ENCODE measurements at regions not wholly inside any gene's neighbourhood (a gene's known extent, or its start where the extent isn't known, plus 50 kb on each side); places are given as distances from the start of the nearest gene placed in this dataset.

- Histone ChIP-seq H3K9me3 (ENCODE audit: insufficient read depth, low read length) (0 out of 2 replicates have a peak, but pooled peaks cover 8% of the 10 kb centered on the region), H3K4me3 (ENCODE audit: low read length) (no peak overlapping the region), H2AFZ (ENCODE audit: low read depth, low read length) (no peak overlapping the region), H3K9ac (ENCODE audit: low read length) (no peak overlapping the region), H3K79me2 (ENCODE audit: low read length) (no peaks in the 10 kb centered on the region), H3K27ac (ENCODE audit: low read length) (no peak overlapping the region), H3K4me1 (ENCODE audit: low read length) (peaks cover 26% of the 10 kb centered on the region), H3K4me2 (ENCODE audit: low read length) (no peak overlapping the region), H3K36me3 (replicated peaks; ENCODE audit: low read depth, low read length) (no peaks in the 10 kb centered on the region), H3K27me3 (ENCODE audit: low read depth, low read length) (no peaks in the 10 kb centered on the region), H4K20me1 (ENCODE audit: insufficient read depth, low read length) (no peaks in the 10 kb centered on the region)
- TF ChIP-seq EZH2phosphoT487 (IDR thresholded peaks at IDR 0.05; ENCODE audit: low read depth), result no peak
- no peak for TF ChIP-seq CTCF (IDR thresholded peaks at IDR 0.05; ENCODE audit: low read depth, low read length)
Observed at GRCh38 chr16:85541619-85541979, 71.5 kb upstream of the GSE1 start.

GRCh38 chr16:85541980-85542900 is 70.9 kb upstream of the GSE1 start:
- H3K27me3 ChIP-seq (ENCODE audit: low read depth, low read length), result no peaks in the 10 kb centered on the region
- peak overlapping the region; percentile 38; the same call in 1 of the 2 replicates for H3K27ac ChIP-seq (ENCODE audit: low read length)
- no peaks in the 10 kb centered on the region for H3K36me3 ChIP-seq (replicated peaks; ENCODE audit: low read depth, low read length)
- peak overlapping the region; percentile 25 for H3K4me2 ChIP-seq (ENCODE audit: low read length)
- no peak overlapping the region for H3K4me3 ChIP-seq (ENCODE audit: low read length)
- H4K20me1 ChIP-seq (ENCODE audit: insufficient read depth, low read length), result no peaks in the 10 kb centered on the region
- H3K79me2 ChIP-seq (ENCODE audit: low read length), result no peaks in the 10 kb centered on the region
- H3K4me1 ChIP-seq (ENCODE audit: low read length), result peaks cover 26% of the 10 kb centered on the region
- 0 out of 2 replicates have a peak, but pooled peaks cover 8% of the 10 kb centered on the region for H3K9me3 ChIP-seq (ENCODE audit: insufficient read depth, low read length)
- H3K9ac ChIP-seq (ENCODE audit: low read length), result no peak overlapping the region
- TF ChIP-seq CTCF (IDR thresholded peaks at IDR 0.05; ENCODE audit: low read depth, low read length) (no peak), EZH2phosphoT487 (IDR thresholded peaks at IDR 0.05; ENCODE audit: low read depth) (no peak)
- no peak overlapping the region for H2AFZ ChIP-seq (ENCODE audit: low read depth, low read length)

GRCh38 chr16:85543536-85543935 is 69.6 kb upstream of the GSE1 start:
- no peak for TF ChIP-seq EZH2phosphoT487 (IDR thresholded peaks at IDR 0.05; ENCODE audit: low read depth)
- no peak for TF ChIP-seq CTCF (IDR thresholded peaks at IDR 0.05; ENCODE audit: low read depth, low read length)
- H3K79me2 ChIP-seq (ENCODE audit: low read length), result no peaks in the 10 kb centered on the region
- peaks cover 26% of the 10 kb centered on the region for H3K4me1 ChIP-seq (ENCODE audit: low read length)
- H3K4me3 ChIP-seq (ENCODE audit: low read length), result no peak overlapping the region
- 0 out of 2 replicates have a peak, but pooled peaks cover 8% of the 10 kb centered on the region for H3K9me3 ChIP-seq (ENCODE audit: insufficient read depth, low read length)
- no peaks in the 10 kb centered on the region for H3K27me3 ChIP-seq (ENCODE audit: low read depth, low read length)
- H4K20me1 ChIP-seq (ENCODE audit: insufficient read depth, low read length), result no peaks in the 10 kb centered on the region
- no peak overlapping the region for H2AFZ ChIP-seq (ENCODE audit: low read depth, low read length)
- H3K36me3 ChIP-seq (replicated peaks; ENCODE audit: low read depth, low read length), result no peaks in the 10 kb centered on the region
- no peak overlapping the region for H3K9ac ChIP-seq (ENCODE audit: low read length)
- H3K27ac ChIP-seq (ENCODE audit: low read length), result no peak overlapping the region
- no peak overlapping the region for H3K4me2 ChIP-seq (ENCODE audit: low read length)

GRCh38 chr16:85544016-85544415 is 69.1 kb upstream of the GSE1 start:
- H3K4me1 ChIP-seq (ENCODE audit: low read length), result peaks cover 26% of the 10 kb centered on the region
- no peak for TF ChIP-seq CTCF (IDR thresholded peaks at IDR 0.05; ENCODE audit: low read depth, low read length)
- no peak for TF ChIP-seq EZH2phosphoT487 (IDR thresholded peaks at IDR 0.05; ENCODE audit: low read depth)

More at GRCh38 chr16:85544016-85544415, 69.1 kb upstream of the GSE1 start:
- H2AFZ ChIP-seq (ENCODE audit: low read depth, low read length), result no peak overlapping the region
- no peaks in the 10 kb centered on the region for H3K27me3 ChIP-seq (ENCODE audit: low read depth, low read length)
- H3K4me2 ChIP-seq (ENCODE audit: low read length), result no peak overlapping the region
- no peak overlapping the region for H3K27ac ChIP-seq (ENCODE audit: low read length)
- no peak overlapping the region for H3K9ac ChIP-seq (ENCODE audit: low read length)
- H3K79me2 ChIP-seq (ENCODE audit: low read length), result no peaks in the 10 kb centered on the region
- H3K4me3 ChIP-seq (ENCODE audit: low read length), result no peak overlapping the region
- H3K9me3 ChIP-seq (ENCODE audit: insufficient read depth, low read length), result 0 out of 2 replicates have a peak, but pooled peaks cover 8% of the 10 kb centered on the region
- no peaks in the 10 kb centered on the region for H4K20me1 ChIP-seq (ENCODE audit: insufficient read depth, low read length)
- H3K36me3 ChIP-seq (replicated peaks; ENCODE audit: low read depth, low read length), result no peaks in the 10 kb centered on the region
